Ascending aorta (tissue), 2 donors: ENCODE measurements at regions not wholly inside any gene's neighbourhood (a gene's known extent, or its start where the extent isn't known, plus 50 kb on each side); places are given as distances from the start of the nearest gene placed in this dataset.

Experiments
- DNase-seq, 2 donors: peaks; one replicate each; pipeline ENCODE4 v3.0.0-alpha.2; 2019; ENCODE audit warnings: low spot score in 2 of 2
- H3K27ac ChIP-seq, 2 donors: fragments of 200-600 bp; sonication (generic); one replicate each; pipeline ENCODE4 v1.5.1; 2016 to 2017; ENCODE audit warnings: mild to moderate bottlenecking in 1 of 2
- H3K27me3 ChIP-seq: fragments of 200-600 bp; sonication (generic); one replicate; pipeline ENCODE4 v1.5.1; 2017
- H3K36me3 ChIP-seq, 2 donors: fragments of 200-600 bp; sonication (generic); one replicate each; pipeline ENCODE4 v1.5.1; 2016
- H3K4me1 ChIP-seq, 2 donors: fragments of 200-600 bp; sonication (generic); one replicate each; pipeline ENCODE4 v1.5.1; 2016 to 2017; ENCODE audit warnings: mild to moderate bottlenecking in 1 of 2
- H3K4me3 ChIP-seq, 2 donors: fragments of 200-600 bp; sonication (generic); one replicate each; pipeline ENCODE4 v1.5.1; 2016 to 2017; ENCODE audit warnings: mild to moderate bottlenecking in 1 of 2
- H3K9me3 ChIP-seq, 2 donors: fragments of 200-600 bp; sonication (generic); one replicate each; pipeline ENCODE4 v1.5.1; 2016
- intact Hi-C: fragments of 100-400 bp; cut with DNase I; formaldehyde crosslinking; loops from one replicate; pipeline ENCODE4 v1.15.1; 2023
- TF ChIP-seq, protein P1 (sequence below), 3 experiments: fragments of 200-600 bp in 2 of 3; fragments of 450-650 bp in 1 of 3; sonication (generic) in 2 of 3; IDR thresholded peaks; one replicate each; pipeline ENCODE4 v1.5.1; 2016 to 2019; ENCODE audit warnings: antibody characterized with exemption in 3 of 3, mild to moderate bottlenecking in 1 of 3, moderate library complexity in 1 of 3

GRCh38 chr13:46484561-46484960 lies 68.4 kb upstream of the LRCH1 start:
- DNase-seq: no peak
- Histone ChIP-seq H3K4me1 (peaks cover 0 to 7% of the 10 kb centered on the region in 2 donors), H3K27me3 (no peaks in the 10 kb centered on the region), H3K27ac (no peak overlapping the region), H3K36me3 (no peaks in the 10 kb centered on the region), H3K4me3 (no peak overlapping the region), H3K9me3 (peaks cover 31 to 41% of the 10 kb centered on the region in 2 donors)
- intact Hi-C loops: no loop called here
- TF ChIP-seq, protein P1, sequence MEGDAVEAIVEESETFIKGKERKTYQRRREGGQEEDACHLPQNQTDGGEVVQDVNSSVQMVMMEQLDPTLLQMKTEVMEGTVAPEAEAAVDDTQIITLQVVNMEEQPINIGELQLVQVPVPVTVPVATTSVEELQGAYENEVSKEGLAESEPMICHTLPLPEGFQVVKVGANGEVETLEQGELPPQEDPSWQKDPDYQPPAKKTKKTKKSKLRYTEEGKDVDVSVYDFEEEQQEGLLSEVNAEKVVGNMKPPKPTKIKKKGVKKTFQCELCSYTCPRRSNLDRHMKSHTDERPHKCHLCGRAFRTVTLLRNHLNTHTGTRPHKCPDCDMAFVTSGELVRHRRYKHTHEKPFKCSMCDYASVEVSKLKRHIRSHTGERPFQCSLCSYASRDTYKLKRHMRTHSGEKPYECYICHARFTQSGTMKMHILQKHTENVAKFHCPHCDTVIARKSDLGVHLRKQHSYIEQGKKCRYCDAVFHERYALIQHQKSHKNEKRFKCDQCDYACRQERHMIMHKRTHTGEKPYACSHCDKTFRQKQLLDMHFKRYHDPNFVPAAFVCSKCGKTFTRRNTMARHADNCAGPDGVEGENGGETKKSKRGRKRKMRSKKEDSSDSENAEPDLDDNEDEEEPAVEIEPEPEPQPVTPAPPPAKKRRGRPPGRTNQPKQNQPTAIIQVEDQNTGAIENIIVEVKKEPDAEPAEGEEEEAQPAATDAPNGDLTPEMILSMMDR (IDR thresholded peaks at IDR 0.05): no peak

DNA sequence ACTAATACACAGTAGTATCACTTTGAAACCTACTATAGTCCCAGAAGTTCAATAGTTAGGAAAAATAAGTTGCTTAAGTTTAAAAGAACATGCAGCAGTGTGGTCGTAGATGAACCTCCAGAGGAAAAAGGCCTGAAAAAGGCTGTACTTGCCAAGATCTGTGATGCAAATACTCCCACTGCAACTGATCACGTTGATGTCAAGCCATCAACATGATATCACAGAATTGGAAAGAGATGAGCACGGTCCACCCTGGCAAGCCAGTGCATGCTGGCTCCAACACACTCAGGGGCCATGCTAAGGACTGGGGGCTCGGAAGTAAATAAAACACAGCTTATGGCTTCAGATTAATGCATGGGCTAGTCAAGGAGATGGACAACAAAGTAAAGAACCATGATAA lies 71.8 kb upstream of the LRCH1 start:
- Histone ChIP-seq H3K4me1 (no peaks in the 10 kb centered on the region), H3K27me3 (no peaks in the 10 kb centered on the region), H3K4me3 (no peak overlapping the region), H3K9me3 (peaks cover 31 to 39% of the 10 kb centered on the region in 2 donors), H3K36me3 (no peaks in the 10 kb centered on the region), H3K27ac (no peak overlapping the region)
- DNase-seq: no peak
- TF ChIP-seq, protein P1 (IDR thresholded peaks at IDR 0.05): no peak
- intact Hi-C loops: no loop called here

- intact Hi-C loops: no loop called here
- TF ChIP-seq, protein P1 (IDR thresholded peaks at IDR 0.05): no peak
- no peaks in the 10 kb centered on the region for H3K27me3 ChIP-seq
- H3K9me3 ChIP-seq: peaks cover 24 to 29% of the 10 kb centered on the region in 2 donors
- H3K36me3 ChIP-seq: no peaks in the 10 kb centered on the region
- no peaks in the 10 kb centered on the region for H3K4me1 ChIP-seq
- H3K27ac ChIP-seq: no peak overlapping the region
- no peak overlapping the region for H3K4me3 ChIP-seq
- DNase-seq: no peak
These were observed 72.8 kb upstream of the LRCH1 start for GRCh38 chr13:46480131-46480530.

DNA sequence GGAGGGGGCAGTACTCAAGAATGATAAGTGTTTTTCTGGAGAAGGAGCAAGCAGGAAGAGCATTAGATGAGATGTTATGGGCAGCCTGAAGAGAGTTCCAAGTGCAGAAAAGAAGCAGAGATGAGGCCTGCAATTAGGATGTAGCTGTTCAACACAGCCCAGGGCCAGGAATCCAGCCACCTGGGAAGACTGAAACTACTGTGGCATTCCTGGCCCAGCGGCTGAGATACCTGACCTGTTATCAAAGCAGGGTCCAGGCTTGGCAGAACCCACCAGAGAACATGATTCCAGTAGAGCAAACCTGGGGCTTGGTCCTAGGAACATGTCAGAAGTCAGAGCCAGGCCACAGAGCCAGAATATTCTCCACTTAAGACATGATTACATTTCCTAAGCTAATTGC lies 73.3 kb upstream of the LRCH1 start:
- no peaks in the 10 kb centered on the region for H3K36me3 ChIP-seq
- no peaks in the 10 kb centered on the region for H3K27me3 ChIP-seq
- intact Hi-C loops: no loop called here
- no peak overlapping the region for H3K27ac ChIP-seq
- no peak for DNase-seq
- peaks cover 19 to 25% of the 10 kb centered on the region in 2 donors for H3K9me3 ChIP-seq
- H3K4me1 ChIP-seq: no peaks in the 10 kb centered on the region
- no peak overlapping the region for H3K4me3 ChIP-seq
- TF ChIP-seq, protein P1 (IDR thresholded peaks at IDR 0.05): no peak

DNA sequence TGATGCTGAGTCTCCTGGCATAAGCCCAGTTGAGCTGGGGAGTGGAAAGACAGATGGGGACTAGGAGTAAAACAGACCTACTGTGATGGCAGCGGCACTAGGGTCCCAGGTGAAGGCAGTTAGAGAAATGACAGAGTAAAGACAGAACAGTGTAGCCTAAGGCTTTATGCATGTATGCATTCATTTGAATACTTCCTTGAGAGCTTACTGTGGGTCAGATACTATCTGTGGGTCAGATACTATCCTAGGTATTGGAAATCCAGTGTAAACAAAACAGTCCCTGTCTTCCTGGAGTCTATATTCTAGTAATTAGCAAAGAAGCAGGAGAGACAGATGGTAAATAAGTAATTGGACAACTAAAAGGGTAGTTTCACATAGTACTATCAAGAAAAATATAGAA lies 73.7 kb upstream of the LRCH1 start:
- H3K9me3 ChIP-seq: peaks cover 15 to 20% of the 10 kb centered on the region in 2 donors
- intact Hi-C loops: no loop called here
- TF ChIP-seq, protein P1 (IDR thresholded peaks at IDR 0.05): no peak
- no peak overlapping the region for H3K4me3 ChIP-seq
- no peak overlapping the region for H3K27ac ChIP-seq
- DNase-seq: no peak
- no peaks in the 10 kb centered on the region for H3K27me3 ChIP-seq
- H3K36me3 ChIP-seq: no peaks in the 10 kb centered on the region
- no peaks in the 10 kb centered on the region for H3K4me1 ChIP-seq

DNA sequence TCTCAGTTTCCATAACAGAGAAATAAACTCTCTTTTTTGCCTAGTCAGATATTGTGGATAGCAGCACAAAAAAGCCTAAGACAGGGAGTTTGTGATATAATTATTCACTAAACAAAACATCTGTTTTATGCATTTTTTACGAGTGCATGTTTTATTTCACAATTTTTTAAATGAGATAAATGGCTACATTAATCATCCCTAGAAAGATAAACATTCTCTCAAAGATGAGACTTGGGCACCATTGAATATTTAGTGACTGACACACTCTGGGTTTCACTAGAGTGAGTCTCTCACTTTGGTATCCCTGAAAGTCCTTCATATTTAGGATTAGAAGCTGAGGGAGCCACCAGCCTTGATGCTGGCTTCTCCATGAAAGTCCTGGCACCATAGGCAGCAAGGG lies 74.3 kb upstream of the LRCH1 start:
- no peak overlapping the region for H3K27ac ChIP-seq
- H3K27me3 ChIP-seq: no peaks in the 10 kb centered on the region
- H3K4me3 ChIP-seq: no peak overlapping the region

More for the DNA sequence above, 74.3 kb upstream of the LRCH1 start:
- H3K9me3 ChIP-seq: peaks cover 9 to 14% of the 10 kb centered on the region in 2 donors
- intact Hi-C loops: no loop called here
- no peaks in the 10 kb centered on the region for H3K36me3 ChIP-seq
- no peak for DNase-seq
- no peaks in the 10 kb centered on the region for H3K4me1 ChIP-seq
- TF ChIP-seq, protein P1 (IDR thresholded peaks at IDR 0.05): no peak
